HCT116 (cell line): ENCODE measurements at regions not wholly inside any gene's neighbourhood (a gene's known extent, or its start where the extent isn't known, plus 50 kb on each side); places are given as distances from the start of the nearest gene placed in this dataset.

Experiments used
- CBX3 ChIP-seq: IDR thresholded peaks from 2 replicates; pipeline ENCODE4 v1.6.1; 2012; ENCODE audit warnings: low read depth
- ELF1 ChIP-seq: IDR thresholded peaks from 2 replicates; pipeline ENCODE4 v1.6.1; 2012; ENCODE audit warnings: low read depth, borderline replicate concordance
- EZH2 ChIP-seq: fragments of 200-600 bp; sonication (generic); IDR thresholded peaks from 2 replicates; pipeline ENCODE4 v1.6.1; 2017; ENCODE audit warnings: antibody characterized with exemption, mixed run types
- EZH2phosphoT487 ChIP-seq: fragments of 200-600 bp; IDR thresholded peaks from 2 replicates; pipeline ENCODE4 v1.6.1; 2018; ENCODE audit warnings: antibody characterized with exemption, borderline replicate concordance
- POLR2A ChIP-seq: IDR thresholded peaks from 2 replicates; pipeline ENCODE4 v1.7.0; 2011; ENCODE audit warnings: borderline replicate concordance; ENCODE audit not compliant: insufficient read depth, insufficient read length; ENCODE audit errors: extremely low read depth
- TCF7L2 ChIP-seq: IDR thresholded peaks from 2 replicates; pipeline ENCODE4 v1.7.0; 2011; ENCODE audit warnings: borderline replicate concordance, inconsistent platforms; ENCODE audit not compliant: insufficient read depth, insufficient read length; ENCODE audit errors: extremely low read depth
- ZFX ChIP-seq: fragments of 450-650 bp; IDR thresholded peaks from 2 replicates; pipeline ENCODE4 v1.6.1; 2017
- ZNF274 ChIP-seq: fragments of 200-500 bp; sonication (Bioruptor generic); IDR thresholded peaks from 2 replicates; pipeline ENCODE4 v1.6.1; 2014; ENCODE audit warnings: mild to moderate bottlenecking, low read depth, low read length, inconsistent platforms
- TF ChIP-seq, protein P1 (sequence below), 3 experiments: fragments of 200-600 bp in 1 of 3; sonication (generic) in 1 of 3; IDR thresholded peaks in 2 of 3; conservative IDR thresholded peaks in 1 of 3; 2 replicates each; pipeline ENCODE4 v1.5.1; 2012 to 2017; ENCODE audit warnings: low read depth in 2 of 3, low read length in 2 of 3, antibody characterized with exemption in 1 of 3, borderline replicate concordance in 1 of 3, control low read depth in 1 of 3, mild to moderate bottlenecking in 1 of 3, mixed read lengths in 1 of 3, mixed run types in 1 of 3, moderate library complexity in 1 of 3; ENCODE audit not compliant: insufficient read depth in 1 of 3

DNA sequence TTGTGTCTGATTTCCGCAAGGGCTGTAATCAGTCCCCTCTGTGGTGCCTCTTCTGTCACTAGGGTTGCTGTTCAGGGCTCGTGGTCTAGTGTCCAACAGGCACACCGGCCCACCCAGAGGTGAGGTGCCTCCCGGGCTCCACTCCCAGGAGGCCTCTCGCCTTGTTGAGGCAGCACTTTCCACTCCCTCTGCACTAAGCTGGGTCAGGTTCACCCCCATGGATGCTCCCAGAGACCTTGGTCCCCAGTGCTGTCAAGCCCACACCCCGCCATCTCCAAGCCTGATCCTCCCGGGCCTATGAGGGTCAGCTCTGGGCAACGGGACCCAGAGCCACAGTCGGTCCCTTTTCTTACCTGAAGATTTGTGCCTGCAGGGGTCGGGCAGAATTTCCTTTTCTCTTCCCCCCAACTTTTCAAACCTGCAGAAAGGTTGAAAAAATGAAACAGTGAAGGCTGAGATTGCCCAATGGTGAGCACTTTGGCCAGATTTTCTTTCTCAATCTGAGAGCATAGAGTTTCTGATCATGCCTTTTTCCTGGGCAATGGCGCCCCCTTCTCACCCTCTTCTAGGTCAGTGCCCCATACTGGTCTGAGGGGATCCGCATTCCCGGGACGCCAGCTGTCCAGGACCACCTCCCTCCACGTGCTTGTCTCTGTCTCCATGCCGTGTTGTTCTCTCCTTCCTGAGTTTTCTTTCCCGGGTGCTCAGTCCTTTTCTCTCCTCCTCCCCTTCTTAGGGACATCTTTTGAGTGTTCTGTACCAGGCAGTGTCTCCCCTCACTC, 148.0 kb downstream of the ASB1 start:
- TF ChIP-seq EZH2phosphoT487 (no peak), CBX3 (no peak), POLR2A (no peak), ZNF274 (no peak), EZH2 (no peak), TCF7L2 (no peak), ELF1 (no peak), ZFX (no peak)
- TF ChIP-seq, protein P1, sequence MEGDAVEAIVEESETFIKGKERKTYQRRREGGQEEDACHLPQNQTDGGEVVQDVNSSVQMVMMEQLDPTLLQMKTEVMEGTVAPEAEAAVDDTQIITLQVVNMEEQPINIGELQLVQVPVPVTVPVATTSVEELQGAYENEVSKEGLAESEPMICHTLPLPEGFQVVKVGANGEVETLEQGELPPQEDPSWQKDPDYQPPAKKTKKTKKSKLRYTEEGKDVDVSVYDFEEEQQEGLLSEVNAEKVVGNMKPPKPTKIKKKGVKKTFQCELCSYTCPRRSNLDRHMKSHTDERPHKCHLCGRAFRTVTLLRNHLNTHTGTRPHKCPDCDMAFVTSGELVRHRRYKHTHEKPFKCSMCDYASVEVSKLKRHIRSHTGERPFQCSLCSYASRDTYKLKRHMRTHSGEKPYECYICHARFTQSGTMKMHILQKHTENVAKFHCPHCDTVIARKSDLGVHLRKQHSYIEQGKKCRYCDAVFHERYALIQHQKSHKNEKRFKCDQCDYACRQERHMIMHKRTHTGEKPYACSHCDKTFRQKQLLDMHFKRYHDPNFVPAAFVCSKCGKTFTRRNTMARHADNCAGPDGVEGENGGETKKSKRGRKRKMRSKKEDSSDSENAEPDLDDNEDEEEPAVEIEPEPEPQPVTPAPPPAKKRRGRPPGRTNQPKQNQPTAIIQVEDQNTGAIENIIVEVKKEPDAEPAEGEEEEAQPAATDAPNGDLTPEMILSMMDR (IDR thresholded peaks at IDR 0.05 in 2 of 3, conservative IDR thresholded peaks at IDR 0.05 in 1 of 3; ENCODE audit: borderline replicate concordance in 1 of 3, insufficient read depth in 1 of 3, low read depth in 2 of 3, low read length in 2 of 3): 0 out of 6 replicates have a peak, but pooled peaks of 1 of the 3 experiments have one; percentile 2
